Adrenal gland (tissue), 9 donors: ENCODE measurements at regions not wholly inside any gene's neighbourhood (a gene's known extent, or its start where the extent isn't known, plus 50 kb on each side); places are given as distances from the start of the nearest gene placed in this dataset.
"Not testable (repeated sequence)": the region's sequence is repeated elsewhere in the genome, so short reads cannot be mapped to it uniquely, and the experiment has no call there.

Source experiments
- DNase-seq, 7 donors: peaks; one replicate each; pipeline ENCODE4 v3.0.0-alpha.2; 2019 to 2020
- H3K27ac ChIP-seq, 5 donors: fragments of 200-600 bp; sonication (generic) in 4 of 5; 1 replicate in 3 of 5; 2 replicates in 2 of 5; pipeline versions ENCODE4 v1.5.1 to v1.8.0; 2016 to 2020; ENCODE audit warnings: mild to moderate bottlenecking in 1 of 5
- H3K27me3 ChIP-seq: fragments of 200-600 bp; 2 replicates; pipeline ENCODE4 v1.8.0; 2021
- H3K36me3 ChIP-seq, 2 donors: fragments of 200-600 bp; replicated peaks in 1 of 2; 1 replicate in 1 of 2; 2 replicates in 1 of 2; pipeline versions ENCODE4 v1.5.1 to v1.8.0; 2018 to 2022
- H3K4me1 ChIP-seq, 2 donors: fragments of 200-600 bp; replicated peaks in 1 of 2; 1 replicate in 1 of 2; 2 replicates in 1 of 2; pipeline versions ENCODE4 v1.5.1 to v1.8.0; 2018 to 2021
- H3K4me3 ChIP-seq, 4 donors: fragments of 200-600 bp; sonication (generic) in 3 of 4; one replicate each; pipeline ENCODE4 v1.5.1; 2016 to 2018
- H3K9me3 ChIP-seq, 3 donors: fragments of 200-600 bp; sonication (generic) in 1 of 3; replicated peaks in 1 of 3; 1 replicate in 2 of 3; 2 replicates in 1 of 3; pipeline versions ENCODE4 v1.5.1 to v1.8.0; 2016 to 2021
- CTCF ChIP-seq, 6 experiments: fragments of 450-650 bp in 4 of 6; fragments of 200-600 bp in 2 of 6; sonication (generic) in 1 of 6; IDR thresholded peaks; 1 replicate in 5 of 6; 2 replicates in 1 of 6; pipeline versions ENCODE4 v1.5.1 to v1.8.0; 2016 to 2021; ENCODE audit warnings: antibody characterized with exemption in 6 of 6, mild to moderate bottlenecking in 2 of 6, moderate library complexity in 1 of 6
- POLR2A ChIP-seq, 2 donors: fragments of 450-650 bp; IDR thresholded peaks; one replicate each; pipeline ENCODE4 v1.6.1; 2017; ENCODE audit warnings: antibody characterized with exemption in 2 of 2, mild to moderate bottlenecking in 2 of 2, moderate library complexity in 1 of 2
- WGBS, 4 donors: extraction: QIAGEN DNeasy Blood & Tissue Kit in 2 of 4; methylation state at CpG; one replicate each; pipeline versions ENCODE4 v1.1.5 to v1.1.7; 2013 to 2017; 5-methylcytosine and 5-hydroxymethylcytosine counted together
- intact Hi-C, 2 donors: fragments of 100-400 bp; cut with DNase I; formaldehyde crosslinking; loops; one replicate each; pipeline versions ENCODE4 v1.14.1 to v1.15.0; 2022 to 2023
- donor health status: healthy with polysubstance abuse.
- donor health status: Bipolar disorder and iron deficiency.
- donor health status: DM: yes; HTN: yes; CAD: no.
- donor health status: DM: no; HTN: no; CAD: no.
- donor health status: DM: no; HTN: no; CAD: no.

- no peak for TF ChIP-seq CTCF (IDR thresholded peaks at IDR 0.05)
- no peak for TF ChIP-seq POLR2A (IDR thresholded peaks at IDR 0.05)
- Histone ChIP-seq H3K4me1 (no peaks in the 10 kb centered on the region), H3K27ac (no peak overlapping the region), H3K27me3 (no peaks in the 10 kb centered on the region), H3K36me3 (no peaks in the 10 kb centered on the region), H3K4me3 (no peak overlapping the region), H3K9me3 (no peaks in the 10 kb centered on the region)
- no peak for DNase-seq
- intact Hi-C loops, result no loop called here
Observed at GRCh38 chr11:49442669-49443068, 234.3 kb upstream of the FOLH1 start.

GRCh38 chr11:49439901-49440300 is 231.5 kb upstream of the FOLH1 start:
- DNase-seq, H3K4me1 ChIP-seq, intact Hi-C loops, H3K27ac ChIP-seq, H3K36me3 ChIP-seq, H3K4me3 ChIP-seq, H3K27me3 ChIP-seq, H3K9me3 ChIP-seq: not testable (repeated sequence)

GRCh38 chr11:49434308-49434707 is 225.9 kb upstream of the FOLH1 start:
- H3K27me3 ChIP-seq, H3K27ac ChIP-seq, DNase-seq, intact Hi-C loops, H3K36me3 ChIP-seq, H3K4me1 ChIP-seq, H3K4me3 ChIP-seq, H3K9me3 ChIP-seq: not testable (repeated sequence)
- WGBS, 4 donors, result 86 to 94% (median 90%) methylated on average over 39 to 49 of the region's 49 CpGs

GRCh38 chr11:49432242-49432848 is 223.9 kb upstream of the FOLH1 start:
- TF ChIP-seq CTCF (IDR thresholded peaks at IDR 0.05), result no peak
- no peak for TF ChIP-seq POLR2A (IDR thresholded peaks at IDR 0.05)
- WGBS, 4 donors, result 77 to 85% (median 81%) methylated on average over 1 of the region's 1 CpG
- intact Hi-C loops, result no loop called here

GRCh38 chr11:49424136-49424535 is 215.7 kb upstream of the FOLH1 start:
- 57 to 77% (median 65%) methylated on average over 3 of the region's 3 CpGs for WGBS, 4 donors
- TF ChIP-seq POLR2A (IDR thresholded peaks at IDR 0.05) (no peak), CTCF (IDR thresholded peaks at IDR 0.05) (no peak)
- H3K36me3 ChIP-seq, result no peaks in the 10 kb centered on the region
- H3K27ac ChIP-seq, result no peak overlapping the region
- no peak overlapping the region for H3K4me3 ChIP-seq
- H3K27me3 ChIP-seq, result no peaks in the 10 kb centered on the region
- no peaks in the 10 kb centered on the region for H3K4me1 ChIP-seq
- H3K9me3 ChIP-seq, result no peaks in the 10 kb centered on the region
- DNase-seq, result no peak
- intact Hi-C loops, result no loop called here

More at GRCh38 chr11:49432242-49432848, 223.9 kb upstream of the FOLH1 start:
- H3K27ac ChIP-seq, result no peak overlapping the region
- no peaks in the 10 kb centered on the region for H3K36me3 ChIP-seq
- H3K4me1 ChIP-seq, result no peaks in the 10 kb centered on the region
- no peaks in the 10 kb centered on the region for H3K9me3 ChIP-seq
- H3K27me3 ChIP-seq, result no peaks in the 10 kb centered on the region
- no peak for DNase-seq
- no peak overlapping the region for H3K4me3 ChIP-seq

GRCh38 chr11:49418877-49419276 is 210.5 kb upstream of the FOLH1 start:
- DNase-seq, intact Hi-C loops, H3K9me3 ChIP-seq, H3K4me1 ChIP-seq, H3K36me3 ChIP-seq, H3K27ac ChIP-seq, H3K4me3 ChIP-seq, H3K27me3 ChIP-seq: not testable (repeated sequence)
- 69 to 85% (median 81%) methylated on average over 3 of the region's 3 CpGs for WGBS, 4 donors
